Heart right ventricle (tissue), 16 donors: ENCODE measurements at regions not wholly inside any gene's neighbourhood (a gene's known extent, or its start where the extent isn't known, plus 50 kb on each side); places are given as distances from the start of the nearest gene placed in this dataset.

Experiments used
- ATAC-seq, 8 donors: fragments of 200-7000 bp; cut with Tn5 transposase; one replicate each; pipeline ENCODE4 v1.9.1; 2020; ENCODE audit warnings: mild to moderate bottlenecking in 8 of 8, moderate library complexity in 8 of 8, moderate number of reproducible peaks in 1 of 8
- DNase-seq, 2 donors: peaks; one replicate each; pipeline ENCODE4 v3.0.0-alpha.2; 2020
- H3K27ac ChIP-seq, 10 donors: fragments of 200-600 bp; sonication (generic) in 2 of 10; one replicate each; pipeline versions ENCODE4 v1.5.0 to v1.8.0; 2020 to 2022; ENCODE audit warnings: mild to moderate bottlenecking in 3 of 10
- H3K27me3 ChIP-seq, 7 donors: fragments of 200-600 bp; one replicate each; pipeline ENCODE4 v1.8.0; 2021 to 2022; ENCODE audit warnings: mild to moderate bottlenecking in 2 of 7
- H3K36me3 ChIP-seq, 9 donors: fragments of 200-600 bp; sonication (generic) in 1 of 9; one replicate each; pipeline versions ENCODE4 v1.5.0 to v1.8.0; 2020 to 2022; ENCODE audit warnings: mild to moderate bottlenecking in 2 of 9
- H3K4me1 ChIP-seq, 9 donors: fragments of 200-600 bp; sonication (generic) in 1 of 9; one replicate each; pipeline versions ENCODE4 v1.5.0 to v1.8.0; 2020 to 2022; ENCODE audit warnings: mild to moderate bottlenecking in 4 of 9
- H3K4me3 ChIP-seq, 10 donors: fragments of 200-600 bp; sonication (generic) in 2 of 10; one replicate each; pipeline versions ENCODE4 v1.5.0 to v1.8.0; 2020 to 2022; ENCODE audit warnings: mild to moderate bottlenecking in 7 of 10, moderate library complexity in 2 of 10
- H3K9me3 ChIP-seq, 11 donors: fragments of 200-600 bp in 10 of 11; sonication (generic) in 2 of 11; one replicate each; pipeline versions ENCODE4 v1.5.0 to v1.8.0; 2013 to 2022; ENCODE audit warnings: mild to moderate bottlenecking in 2 of 11, control low read depth in 1 of 11, moderate library complexity in 1 of 11
- CTCF ChIP-seq, 9 donors: fragments of 200-600 bp; sonication (generic) in 2 of 9; IDR thresholded peaks; one replicate each; pipeline versions ENCODE4 v1.5.0 to v1.8.0; 2021 to 2022; ENCODE audit warnings: antibody characterized with exemption in 9 of 9, mild to moderate bottlenecking in 5 of 9, moderate library complexity in 1 of 9
- WGBS, 2 donors: extraction: QIAGEN DNeasy Blood & Tissue Kit; methylation state at CpG; one replicate each; pipeline ENCODE4 v1.1.7; 2013; ENCODE audit warnings: inconsistent platforms in 1 of 2; 5-methylcytosine and 5-hydroxymethylcytosine counted together
- intact Hi-C, 10 donors: fragments of 100-400 bp; cut with DNase I; formaldehyde crosslinking; loops; one replicate each; pipeline versions ENCODE4 v1.11.1 to v1.14.2; 2022
- donor health status: Arrhythmogenic right ventricular cardiomyopathy.
- donor health status: ischemic (EF 13 %, LVEDD 7.1; RV severe dilation, severe dysfunction).
- donor health status: healthy with polysubstance abuse.
- donor health status: DM: no; HTN: yes; CAD: no.
- donor health status: DM: no; HTN: no; CAD: no.
- donor health status: ischemic (EF 25% LVEDD 6.9; RV normal size, moderate dysfunction).
- donor health status: ischemic (EF 25% LVEDD 5.7; RV mildly dilated, moderate dysfunction).
- donor health status: healthy.
- donor health status: DM: yes; HTN: yes; CAD: no.
- donor health status: Ischemic cardiomyopathy.
- donor health status: ischemic (EF 35%, LVEDD 5.7; RV mildly dilated, moderate dysfunction).
- donor health status: nonischemic (EF 11% LVEDD 7.7; RV severe dilation, severe dysfunction).
- donor health status: DM: yes; HTN: yes; CAD: no.
- donor health status: PGD.
- donor health status: ischemic (EF 29% LVEDD 5.4; RV normal size, mild dysfunction).
- donor health status: nonischemic (EF 23%, LVEDD 6.1; RV moderate dilation, normal function).

GRCh38 chr2:16060936-16061338 lies 120.6 kb downstream of the MYCN start:
- Histone ChIP-seq H3K27ac (no peak overlapping the region), H3K27me3 (peaks cover 0 to 8% (median 0%) of the 10 kb centered on the region in 7 donors), H3K36me3 (no peaks in the 10 kb centered on the region), H3K9me3 (peaks cover 0 to 24% (median 9%) of the 10 kb centered on the region in 11 donors), H3K4me3 (no peak overlapping the region), H3K4me1 (peaks cover 0 to 5% (median 5%) of the 10 kb centered on the region in 9 donors)
- intact Hi-C loops, result no loop called here
- DNase-seq (no peak), ATAC-seq (no peak)
- WGBS, 2 donors, result 85 to 86% methylated on average over 3 of the region's 3 CpGs
- TF ChIP-seq CTCF (IDR thresholded peaks at IDR 0.05), result no peak

- Histone ChIP-seq H3K36me3 (no peaks in the 10 kb centered on the region), H3K9me3 (peaks cover 0 to 24% (median 9%) of the 10 kb centered on the region in 11 donors), H3K4me3 (no peak overlapping the region), H3K27ac (no peak overlapping the region), H3K4me1 (peaks cover 0 to 12% (median 11%) of the 10 kb centered on the region in 9 donors), H3K27me3 (peaks cover 0 to 5% (median 0%) of the 10 kb centered on the region in 7 donors)
- WGBS, 2 donors, result 86 to 89% methylated on average over 3 of the region's 3 CpGs
- no peak for TF ChIP-seq CTCF (IDR thresholded peaks at IDR 0.05)
- ATAC-seq (no peak), DNase-seq (no peak)
- intact Hi-C loops, result no loop called here
Measured at GRCh38 chr2:16060125-16060935, 120.0 kb downstream of the MYCN start.

- no peak overlapping the region for H3K27ac ChIP-seq
- WGBS, 2 donors, result 97 to 98% methylated on average over 4 of the region's 4 CpGs
- no peak for ATAC-seq
- H3K4me3 ChIP-seq, result no peak overlapping the region
- H3K4me1 ChIP-seq, result peaks cover 0 to 13% (median 11%) of the 10 kb centered on the region in 9 donors
- H3K9me3 ChIP-seq, result peaks cover 0 to 24% (median 9%) of the 10 kb centered on the region in 11 donors
- H3K27me3 ChIP-seq, result peaks cover 0 to 5% (median 0%) of the 10 kb centered on the region in 7 donors
- DNase-seq, result no peak
- TF ChIP-seq CTCF (IDR thresholded peaks at IDR 0.05), result no peak
- intact Hi-C loops, result no loop called here
- H3K36me3 ChIP-seq, result no peaks in the 10 kb centered on the region
Measured at GRCh38 chr2:16059393-16060016, 119.2 kb downstream of the MYCN start.

- Histone ChIP-seq H3K36me3 (no peaks in the 10 kb centered on the region), H3K27me3 (peaks cover 0 to 5% (median 0%) of the 10 kb centered on the region in 7 donors), H3K9me3 (peaks cover 0 to 17% (median 8%) of the 10 kb centered on the region in 11 donors), H3K4me3 (no peak overlapping the region), H3K27ac (no peak overlapping the region), H3K4me1 (peaks cover 0 to 13% (median 11%) of the 10 kb centered on the region in 9 donors)
- ATAC-seq (no peak), DNase-seq (no peak)
- intact Hi-C loops, result no loop called here
- TF ChIP-seq CTCF (IDR thresholded peaks at IDR 0.05), result no peak
- 88 to 95% methylated on average over 3 of the region's 3 CpGs for WGBS, 2 donors
Measured at GRCh38 chr2:16058747-16059358, 118.5 kb downstream of the MYCN start.
